Psoas muscle (tissue), 7 donors: ENCODE measurements at regions not wholly inside any gene's neighbourhood (a gene's known extent, or its start where the extent isn't known, plus 50 kb on each side); places are given as distances from the start of the nearest gene placed in this dataset.

Source experiments
- ATAC-seq, 4 donors: fragments of 200-7000 bp; cut with Tn5 transposase; one replicate each; pipeline ENCODE4 v1.9.1; 2020; ENCODE audit warnings: moderate library complexity in 3 of 4, mild to moderate bottlenecking in 2 of 4
- DNase-seq, 2 donors: peaks; one replicate each; pipeline ENCODE4 v3.0.0-alpha.2; 2020
- H3K27ac ChIP-seq: fragments of 200-600 bp; one replicate; pipeline ENCODE4 v1.8.0; 2022
- H3K27me3 ChIP-seq, 3 donors: fragments of 200-600 bp in 1 of 3; one replicate each; pipeline versions ENCODE4 v1.6.1 to v1.8.0; 2013 to 2022; ENCODE audit warnings: low read length in 2 of 3, mild to moderate bottlenecking in 2 of 3, moderate library complexity in 1 of 3; ENCODE audit not compliant: insufficient read depth in 3 of 3
- H3K36me3 ChIP-seq, 2 donors: fragments of 200-600 bp in 1 of 2; one replicate each; pipeline versions ENCODE4 v1.6.1 to v1.8.0; 2013 to 2022; ENCODE audit warnings: low read depth in 1 of 2, mild to moderate bottlenecking in 1 of 2, moderate library complexity in 1 of 2; ENCODE audit not compliant: insufficient read depth in 1 of 2
- H3K4me1 ChIP-seq: fragments of 200-600 bp; one replicate; pipeline ENCODE4 v1.8.0; 2022
- H3K4me3 ChIP-seq: fragments of 200-600 bp; one replicate; pipeline ENCODE4 v1.8.0; 2022; ENCODE audit warnings: mild to moderate bottlenecking
- H3K9me3 ChIP-seq: fragments of 200-600 bp; one replicate; pipeline ENCODE4 v1.8.0; 2022
- CTCF ChIP-seq: fragments of 200-600 bp; IDR thresholded peaks from one replicate; pipeline ENCODE4 v1.8.0; 2022; ENCODE audit warnings: antibody characterized with exemption
- WGBS, 3 donors: extraction: QIAGEN DNeasy Blood & Tissue Kit; methylation state at CpG; one replicate each; pipeline versions ENCODE4 v1.1.6 to v1.1.7; 2013; 5-methylcytosine and 5-hydroxymethylcytosine counted together
- intact Hi-C, 2 donors: fragments of 100-400 bp; cut with DNase I; formaldehyde crosslinking; loops; one replicate each; pipeline versions ENCODE4 v1.11.0 to v1.14.2; 2022
- donor health status: healthy with polysubstance abuse.
- donor health status: DM: no; HTN: no; CAD: no; lungs with moderate emphysema.
- donor health status: Bipolar disorder and iron deficiency.
- donor health status: healthy.
- donor health status: DM: yes; HTN: yes; CAD: no.
- donor health status: DM: no; HTN: no; CAD: no.
- donor health status: DM: yes; HTN: yes; CAD: no.

- H3K27ac ChIP-seq, result no peak overlapping the region
- H3K9me3 ChIP-seq, result no peaks in the 10 kb centered on the region
- intact Hi-C loops, result no loop called here
- no peak for TF ChIP-seq CTCF
- H3K27me3 ChIP-seq, result no peaks in the 10 kb centered on the region
- WGBS, 3 donors, result 49 to 58% (median 50%) methylated on average over 4 of the region's 4 CpGs
- H3K36me3 ChIP-seq, result no peaks in the 10 kb centered on the region
- H3K4me3 ChIP-seq, result no peak overlapping the region
- ATAC-seq (no peak), DNase-seq (no peak)
- H3K4me1 ChIP-seq, result no peaks in the 10 kb centered on the region
Observed at GRCh38 chr3:76724706-76725105, 315.2 kb upstream of the ROBO2 start.

- no peaks in the 10 kb centered on the region for H3K27me3 ChIP-seq
- H3K9me3 ChIP-seq, result no peaks in the 10 kb centered on the region
- no peaks in the 10 kb centered on the region for H3K36me3 ChIP-seq
- intact Hi-C loops, result no loop called here
- no peak overlapping the region for H3K27ac ChIP-seq
- no peak for TF ChIP-seq CTCF
- DNase-seq, result no peak
- 94 to 97% (median 95%) methylated on average over 5 of the region's 5 CpGs for WGBS, 3 donors
- ATAC-seq, result no peak
- H3K4me3 ChIP-seq, result no peak overlapping the region
- no peaks in the 10 kb centered on the region for H3K4me1 ChIP-seq
Observed at GRCh38 chr3:76726034-76726433, 313.9 kb upstream of the ROBO2 start.

- TF ChIP-seq CTCF, result no peak
Observed at GRCh38 chr3:76728426-76728825, 311.5 kb upstream of the ROBO2 start.

GRCh38 chr3:76731471-76731870 lies 308.4 kb upstream of the ROBO2 start:
- Histone ChIP-seq H3K4me3 (no peak overlapping the region), H3K4me1 (no peaks in the 10 kb centered on the region), H3K9me3 (no peaks in the 10 kb centered on the region), H3K36me3 (no peaks in the 10 kb centered on the region), H3K27me3 (no peaks in the 10 kb centered on the region), H3K27ac (no peak overlapping the region)
- no peak for TF ChIP-seq CTCF
- intact Hi-C loops, result no loop called here
- 79 to 84% (median 80%) methylated on average over 1 of the region's 1 CpG for WGBS, 3 donors
- DNase-seq (no peak), ATAC-seq (no peak)

More at GRCh38 chr3:76728426-76728825, 311.5 kb upstream of the ROBO2 start:
- 84 to 88% (median 85%) methylated on average over 4 of the region's 4 CpGs for WGBS, 3 donors
- intact Hi-C loops, result no loop called here
- H3K9me3 ChIP-seq, result no peaks in the 10 kb centered on the region
- no peak overlapping the region for H3K4me3 ChIP-seq
- DNase-seq (no peak), ATAC-seq (no peak)
- H3K36me3 ChIP-seq, result no peaks in the 10 kb centered on the region
- H3K27me3 ChIP-seq, result no peaks in the 10 kb centered on the region
- H3K4me1 ChIP-seq, result no peaks in the 10 kb centered on the region
- H3K27ac ChIP-seq, result no peak overlapping the region

GRCh38 chr3:76733073-76733759 lies 306.7 kb upstream of the ROBO2 start:
- DNase-seq (no peak), ATAC-seq (no peak)
- intact Hi-C loops, result no loop called here
- Histone ChIP-seq H3K4me3 (no peak overlapping the region), H3K9me3 (no peaks in the 10 kb centered on the region), H3K36me3 (no peaks in the 10 kb centered on the region), H3K4me1 (no peaks in the 10 kb centered on the region), H3K27me3 (no peaks in the 10 kb centered on the region), H3K27ac (no peak overlapping the region)
- TF ChIP-seq CTCF, result no peak
- 95 to 97% (median 97%) methylated on average over 1 of the region's 1 CpG for WGBS, 3 donors
